Peyer's patch (tissue), 4 donors: ENCODE measurements at regions not wholly inside any gene's neighbourhood (a gene's known extent, or its start where the extent isn't known, plus 50 kb on each side); places are given as distances from the start of the nearest gene placed in this dataset.

Source experiments
- CTCF ChIP-seq, 6 experiments: fragments of 450-650 bp in 4 of 6; fragments of 200-600 bp in 2 of 6; sonication (generic) in 1 of 6; IDR thresholded peaks; one replicate each; pipeline ENCODE4 v1.5.1; 2017 to 2019; ENCODE audit warnings: antibody characterized with exemption in 6 of 6, mild to moderate bottlenecking in 3 of 6, moderate library complexity in 1 of 6
- POLR2A ChIP-seq, 2 donors: fragments of 450-650 bp; IDR thresholded peaks; one replicate each; pipeline ENCODE4 v1.5.1; 2017; ENCODE audit warnings: antibody characterized with exemption in 2 of 2, mild to moderate bottlenecking in 2 of 2, moderate library complexity in 2 of 2

DNA sequence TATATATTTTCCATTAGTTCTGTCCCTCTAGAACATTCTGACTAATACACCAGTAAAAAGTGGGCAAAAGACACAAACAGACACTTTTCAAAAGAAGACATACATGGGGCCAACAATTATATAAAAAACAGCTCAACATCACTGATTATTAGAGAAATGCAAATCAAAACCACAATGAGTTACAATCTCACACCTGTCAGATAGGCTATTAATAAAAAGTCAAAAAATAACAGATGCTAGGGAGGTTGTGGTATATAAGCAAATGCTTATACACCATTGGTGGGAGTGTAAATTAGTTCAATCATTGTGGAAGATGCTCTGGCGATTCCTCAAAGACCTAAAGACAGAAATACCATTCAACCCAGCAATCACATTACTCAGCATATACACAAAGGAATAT lies 1707.8 kb downstream of the GRIK2 start:
- no peak for TF ChIP-seq CTCF (IDR thresholded peaks at IDR 0.05)
- no peak for TF ChIP-seq POLR2A (IDR thresholded peaks at IDR 0.05)
